AG20443 (cell line): ENCODE measurements at regions not wholly inside any gene's neighbourhood (a gene's known extent, or its start where the extent isn't known, plus 50 kb on each side); places are given as distances from the start of the nearest gene placed in this dataset.
A peak's percentile ranks its signal among the peaks of the same experiment; 100 is the strongest.
"Not testable (repeated sequence)": the region's sequence is repeated elsewhere in the genome, so short reads cannot be mapped to it uniquely, and the experiment has no call there.

Experiments
- DNase-seq: peaks from one replicate; pipeline ENCODE4 v3.0.0; 2012; ENCODE audit warnings: low spot score, mixed read lengths

DNA sequence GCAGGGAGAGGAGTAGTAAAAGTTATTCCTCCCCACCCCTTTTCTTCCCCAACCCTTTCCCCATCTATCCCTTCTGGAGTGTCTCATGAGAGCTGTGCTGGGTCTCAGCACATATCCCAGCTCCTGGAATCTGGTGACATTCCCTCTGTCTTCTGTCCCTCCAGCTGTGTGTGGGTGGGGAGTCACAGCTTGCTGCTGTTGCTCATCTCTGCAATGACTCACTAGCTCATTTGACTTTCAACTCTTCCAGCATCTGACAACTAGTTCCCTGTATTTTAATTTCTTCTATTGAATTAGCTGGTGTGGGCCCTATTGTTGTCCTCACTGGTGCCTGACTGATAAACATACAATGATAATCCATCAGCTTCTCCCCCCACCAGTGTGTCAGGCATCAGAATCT, 198.9 kb upstream of the AUTS2 start:
- DNase-seq = peak; percentile 85

- no peak for DNase-seq
Observed at GRCh38 chr7:69402696-69403095, 195.6 kb upstream of the AUTS2 start.

DNA sequence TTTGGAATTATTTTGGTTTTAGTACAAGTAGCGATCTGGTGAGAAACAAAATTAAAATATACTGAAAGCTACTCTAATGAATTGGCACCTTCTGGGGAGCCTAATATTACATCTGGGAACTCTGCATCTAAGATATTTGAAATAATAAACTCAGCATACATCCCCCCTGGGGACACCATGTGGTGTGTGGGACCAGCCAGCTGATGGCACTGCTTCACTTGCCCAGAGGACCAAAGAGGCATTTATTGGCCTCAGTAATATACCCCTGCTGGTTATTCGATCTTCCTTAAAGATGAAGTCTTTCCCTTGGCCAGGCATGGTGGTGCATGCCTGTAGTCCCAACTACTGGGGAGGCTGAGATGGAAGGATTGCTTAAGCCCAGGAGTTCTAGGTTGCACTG, 195.1 kb upstream of the AUTS2 start:
- no peak for DNase-seq

DNA sequence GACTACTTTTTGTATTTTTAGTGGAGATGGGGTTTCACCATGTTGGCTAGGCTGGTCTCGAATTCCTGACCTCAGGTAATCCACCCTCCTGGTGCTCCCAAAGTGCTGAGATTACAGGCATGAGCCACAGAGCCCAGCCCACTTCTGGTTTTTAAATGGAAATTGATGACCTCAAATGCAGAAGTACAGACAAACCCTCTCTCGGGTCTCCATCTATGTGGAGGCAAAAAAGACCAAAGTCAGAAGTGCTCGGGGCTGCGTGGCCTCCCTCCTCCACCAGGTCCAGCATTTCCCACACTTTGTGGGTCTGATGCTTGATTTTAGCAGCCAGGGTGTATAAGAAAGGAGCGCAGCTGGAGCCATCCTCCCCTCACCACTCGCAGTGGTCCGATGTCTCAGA, 187.3 kb upstream of the AUTS2 start:
- DNase-seq = no peak

DNA sequence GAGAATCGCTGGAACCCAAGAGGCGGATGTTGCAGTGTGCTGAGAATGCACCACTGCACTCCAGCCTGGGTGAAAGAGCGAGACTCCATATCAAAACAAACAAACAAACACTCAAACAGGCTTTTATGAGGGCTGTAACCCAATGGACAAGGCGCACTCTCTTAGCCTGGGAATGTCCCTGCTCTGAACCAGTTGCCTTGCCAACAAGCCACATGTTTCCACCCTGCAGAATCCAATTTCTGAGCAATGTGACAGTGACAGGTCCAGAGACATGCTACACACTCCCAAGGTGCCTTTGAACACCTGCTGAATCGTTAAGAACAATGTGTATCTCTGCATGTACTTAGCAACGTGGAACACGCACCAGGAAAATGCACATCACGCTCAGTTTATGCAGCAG, 186.8 kb upstream of the AUTS2 start:
- no peak for DNase-seq

- peak; percentile 94 for DNase-seq
Observed at GRCh38 chr7:69412331-69413146, 185.7 kb upstream of the AUTS2 start.

- no peak for DNase-seq
Observed at GRCh38 chr7:69414555-69414954, 183.7 kb upstream of the AUTS2 start.

GRCh38 chr7:69418869-69419670, 179.2 kb upstream of the AUTS2 start:
- no peak for DNase-seq

DNA sequence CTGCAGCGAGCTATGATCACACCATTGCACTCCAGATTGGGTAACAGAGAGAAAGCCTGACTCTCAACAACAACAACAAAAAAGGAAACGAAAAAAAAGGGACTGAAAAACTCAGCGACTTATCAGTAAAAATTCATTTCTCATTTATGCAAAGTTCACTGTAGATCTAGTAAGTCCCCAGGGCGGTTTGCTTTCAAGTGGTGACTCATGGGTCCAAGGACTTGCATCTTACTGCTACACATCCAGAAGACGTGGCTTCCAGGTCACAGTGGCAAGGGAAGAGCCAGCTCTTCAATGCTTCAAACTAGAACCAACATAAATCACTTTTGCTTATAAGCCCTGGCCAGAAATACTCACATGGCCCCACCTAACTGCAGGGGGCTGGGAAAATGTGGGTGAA, 178.3 kb upstream of the AUTS2 start:
- no peak for DNase-seq

GRCh38 chr7:69422574-69422985, 175.7 kb upstream of the AUTS2 start:
- no peak for DNase-seq

- no peak for DNase-seq
Observed at GRCh38 chr7:69426705-69427104, 171.6 kb upstream of the AUTS2 start.

GRCh38 chr7:69428089-69428488, 170.2 kb upstream of the AUTS2 start:
- DNase-seq = no peak

- DNase-seq = peak; percentile 82
Observed at GRCh38 chr7:69429911-69430383, 168.3 kb upstream of the AUTS2 start.

DNA sequence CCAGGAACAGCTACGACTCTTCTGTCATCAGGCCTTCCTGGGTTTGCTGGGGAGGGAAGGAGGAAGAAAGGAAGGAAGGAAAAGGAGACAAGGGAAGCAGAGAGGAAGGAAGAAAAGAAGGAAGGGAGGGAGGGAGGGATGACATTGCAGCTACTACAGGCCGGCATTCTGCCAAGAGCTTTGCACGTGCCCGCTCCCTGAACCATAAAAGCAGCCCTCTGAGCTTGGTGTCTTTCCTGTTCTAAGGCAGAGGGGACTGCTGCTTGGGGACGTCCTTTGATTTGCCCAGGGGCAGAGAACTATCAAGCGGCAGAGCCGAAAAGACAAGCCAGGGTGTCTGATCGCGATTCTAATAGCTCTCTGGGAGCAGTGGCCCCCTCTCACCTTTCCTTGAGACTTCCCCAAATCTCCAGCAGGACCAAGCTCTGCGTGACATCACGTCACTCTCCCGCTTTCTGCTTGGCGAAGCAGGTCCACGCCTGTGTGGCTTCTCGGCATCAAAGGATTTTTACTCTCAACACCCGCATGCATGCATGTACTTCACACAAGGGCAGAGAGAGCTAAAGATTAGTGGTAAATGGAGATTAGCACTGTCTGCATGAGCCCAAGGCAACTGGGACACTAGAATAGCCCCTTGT, 167.8 kb upstream of the AUTS2 start:
- DNase-seq = no peak

- no peak for DNase-seq
Observed at GRCh38 chr7:69431626-69432025, 166.6 kb upstream of the AUTS2 start.

- not testable (repeated sequence) for DNase-seq
Observed at GRCh38 chr7:69432276-69432675, 166.0 kb upstream of the AUTS2 start.

DNA sequence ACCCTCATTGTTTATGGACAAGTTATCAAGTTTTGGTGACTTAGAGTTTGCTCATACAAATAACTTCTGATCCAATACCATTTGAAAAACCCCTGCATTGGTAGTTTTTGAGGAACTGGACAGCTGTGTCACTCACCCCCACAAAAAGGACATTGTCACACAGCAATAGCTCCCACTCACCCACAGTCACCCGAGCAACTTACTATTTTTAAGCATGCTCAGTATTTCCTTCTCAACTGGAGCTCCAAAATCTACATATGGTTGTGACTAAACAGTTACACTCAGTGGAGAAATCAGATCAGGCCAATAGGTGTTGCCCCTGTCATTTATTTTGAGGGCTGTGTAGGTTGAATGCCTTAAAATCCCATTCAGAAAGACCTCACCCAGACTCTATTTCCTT, 165.2 kb upstream of the AUTS2 start:
- DNase-seq = no peak

- peak; percentile 77 for DNase-seq
Observed at GRCh38 chr7:69434398-69434815, 163.9 kb upstream of the AUTS2 start.

- DNase-seq = no peak
Observed at GRCh38 chr7:69435711-69436110, 162.6 kb upstream of the AUTS2 start.

DNA sequence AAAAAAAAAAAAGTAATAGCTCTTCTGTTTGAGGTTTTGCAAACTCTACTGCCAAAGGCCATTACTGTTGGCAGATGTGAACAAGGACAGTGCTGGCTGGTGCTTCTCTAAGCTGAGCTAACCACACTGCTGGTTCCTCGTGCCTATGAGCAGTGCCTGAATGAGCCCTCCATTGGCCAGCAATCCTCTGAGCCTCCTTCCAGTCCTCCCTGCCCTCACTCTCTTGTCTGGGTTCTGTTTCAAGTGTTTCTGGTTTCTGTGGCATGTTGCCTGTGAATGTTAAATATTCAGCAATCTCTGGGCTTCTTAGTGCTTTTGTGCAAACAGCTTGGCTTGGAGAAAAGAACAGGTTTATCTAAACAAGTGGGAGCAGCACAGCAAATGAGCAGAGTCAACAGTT, 161.3 kb upstream of the AUTS2 start:
- DNase-seq = peak; percentile 49

DNA sequence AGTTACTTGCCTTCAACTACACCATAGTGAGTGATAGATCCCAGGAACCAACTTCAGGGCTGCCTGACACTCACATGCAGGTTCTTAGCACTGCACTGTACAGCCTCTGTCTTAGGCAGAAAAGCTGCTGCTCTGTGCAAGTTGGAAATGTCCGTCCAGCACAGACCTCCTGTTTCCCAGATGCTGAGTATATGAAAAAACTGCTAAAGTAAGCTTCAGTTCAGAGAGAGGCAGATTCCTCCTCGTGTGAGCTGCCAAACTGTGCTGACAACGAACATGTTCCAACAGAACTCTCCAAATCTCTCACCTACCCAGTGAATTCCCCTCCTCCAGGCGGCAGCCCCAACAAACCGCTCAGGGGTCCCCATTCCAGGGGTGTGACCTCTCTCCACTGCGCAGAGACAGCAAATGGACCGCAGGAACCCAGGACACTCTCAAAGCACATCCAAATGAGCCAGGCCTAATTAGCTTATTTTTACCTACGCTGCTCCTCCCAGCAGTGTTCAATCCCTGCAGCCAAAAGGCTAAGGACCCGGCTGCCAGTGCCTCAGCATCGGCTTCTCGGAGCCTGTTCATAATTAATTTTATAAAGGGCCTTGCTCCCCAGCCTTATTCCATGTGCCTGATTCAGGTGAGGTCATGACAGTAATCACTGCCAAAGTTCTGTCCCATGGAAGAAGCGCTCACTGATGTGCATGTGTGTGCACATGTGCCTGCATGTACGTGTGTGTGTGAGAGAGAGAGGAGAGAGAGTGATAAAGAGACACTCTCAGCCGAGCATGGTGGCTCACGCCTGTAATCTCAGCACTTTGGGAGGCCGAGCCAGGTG, 159.5 kb upstream of the AUTS2 start:
- DNase-seq = peak; percentile 33
